ENCODE measurements at regions not wholly inside any gene's neighbourhood (a gene's known extent, or its start where the extent isn't known, plus 50 kb on each side); places are given as distances from the start of the nearest gene placed in this dataset.

- TF ChIP-seq BRCA1 (IDR thresholded peaks at IDR 0.05) = no peak
- no peak for TF ChIP-seq BRCA1 (CRISPR knock-in tag; IDR thresholded peaks at IDR 0.05)
- TF ChIP-seq RBBP5 (IDR thresholded peaks at IDR 0.05; ENCODE audit: borderline replicate concordance, insufficient read depth, low read length, poor library complexity, severe bottlenecking) = no peak
- TF ChIP-seq TGIF2 (CRISPR knock-in tag; IDR thresholded peaks at IDR 0.05) = no peak
- no peak for TF ChIP-seq ZNF696 (CRISPR knock-in tag; conservative IDR thresholded peaks at IDR 0.05)
- TF ChIP-seq PHF8 (IDR thresholded peaks at IDR 0.05; ENCODE audit: borderline replicate concordance, low read length) = no peak
- TF ChIP-seq NCOA6 (IDR thresholded peaks at IDR 0.05) = no peak
- TF ChIP-seq CGGBP1 (CRISPR knock-in tag; IDR thresholded peaks at IDR 0.05) = peak; percentile 52; the same call in 1 of the 2 replicates
- no peak for TF ChIP-seq CBX1 (IDR thresholded peaks at IDR 0.05; ENCODE audit: low read depth)
- TF ChIP-seq ZNF780A (CRISPR knock-in tag; IDR thresholded peaks at IDR 0.05) = no peak
- no peak; the same call in 1 of the 2 replicates for TF ChIP-seq ZBTB7A (IDR thresholded peaks at IDR 0.05; ENCODE audit: borderline replicate concordance, control insufficient read depth, low read depth, low read length)
- TF ChIP-seq HDAC3 (IDR thresholded peaks at IDR 0.05; ENCODE audit: borderline replicate concordance, partially characterized antibody) = peak; percentile 97
- no peak for TF ChIP-seq TAF9B (IDR thresholded peaks at IDR 0.05; ENCODE audit: partially characterized antibody)
- peak; percentile 89 for TF ChIP-seq SMAD1 (IDR thresholded peaks at IDR 0.05; ENCODE audit: low read depth, low read length, partially characterized antibody)
- peak; percentile 99 for TF ChIP-seq PML (IDR thresholded peaks at IDR 0.05; ENCODE audit: low read length)
- TF ChIP-seq CEBPB (tag; IDR thresholded peaks at IDR 0.05) = peak; percentile 60
- TF ChIP-seq ZNF79 (CRISPR knock-in tag; IDR thresholded peaks at IDR 0.05; ENCODE audit: low read depth) = no peak
- TF ChIP-seq ZNF277 (CRISPR knock-in tag; IDR thresholded peaks at IDR 0.05; ENCODE audit: borderline replicate concordance) = no peak
- no peak for TF ChIP-seq ZFP91 (CRISPR knock-in tag; IDR thresholded peaks at IDR 0.05)
- TF ChIP-seq NFXL1 (CRISPR knock-in tag; IDR thresholded peaks at IDR 0.05) = no peak
- peak; percentile 87 for TF ChIP-seq HLTF (IDR thresholded peaks at IDR 0.05)
- peak; percentile 80 for TF ChIP-seq NBN (IDR thresholded peaks at IDR 0.05; ENCODE audit: low read depth)
- TF ChIP-seq ZNF184 (CRISPR knock-in tag; IDR thresholded peaks at IDR 0.05) = no peak
- TF ChIP-seq CREB1 (IDR thresholded peaks at IDR 0.05) = peak; percentile 69; the same call in 1 of the 2 replicates
- no peak for TF ChIP-seq CREB1 (CRISPR knock-in tag; IDR thresholded peaks at IDR 0.05)
- TF ChIP-seq USF2 (CRISPR knock-in tag; IDR thresholded peaks at IDR 0.05) = no peak
- no peak for TF ChIP-seq CHD1 (IDR thresholded peaks at IDR 0.05; ENCODE audit: low read length)
- TF ChIP-seq CCNT2 (IDR thresholded peaks at IDR 0.05; ENCODE audit: borderline replicate concordance, extremely low read depth, insufficient read length, low read depth, low read length) = peak; percentile 97
- TF ChIP-seq ZNF41 (CRISPR knock-in tag; conservative IDR thresholded peaks at IDR 0.05) = peak; percentile 71
Measured at GRCh38 chr10:29009464-29009863, 279.4 kb upstream of the LYZL1 start (continued).
